Coronary artery (tissue), 2 donors: ENCODE measurements at regions not wholly inside any gene's neighbourhood (a gene's known extent, or its start where the extent isn't known, plus 50 kb on each side); places are given as distances from the start of the nearest gene placed in this dataset.

ENCODE experiments used
- DNase-seq: peaks from one replicate; pipeline ENCODE4 v3.0.0-alpha.2; 2017; ENCODE audit warnings: low spot score
- H3K27ac ChIP-seq, 2 donors: fragments of 200-600 bp; sonication (generic); one replicate each; pipeline ENCODE4 v1.5.1; 2016 to 2019
- H3K4me3 ChIP-seq: fragments of 200-600 bp; sonication (generic); 2 replicates; pipeline ENCODE4 v1.5.1; 2016; ENCODE audit warnings: mild to moderate bottlenecking, moderate library complexity
- TF ChIP-seq, protein P1 (sequence below): fragments of 200-600 bp; sonication (generic); IDR thresholded peaks from one replicate; pipeline ENCODE4 v1.5.1; 2019; ENCODE audit warnings: antibody characterized with exemption

DNA sequence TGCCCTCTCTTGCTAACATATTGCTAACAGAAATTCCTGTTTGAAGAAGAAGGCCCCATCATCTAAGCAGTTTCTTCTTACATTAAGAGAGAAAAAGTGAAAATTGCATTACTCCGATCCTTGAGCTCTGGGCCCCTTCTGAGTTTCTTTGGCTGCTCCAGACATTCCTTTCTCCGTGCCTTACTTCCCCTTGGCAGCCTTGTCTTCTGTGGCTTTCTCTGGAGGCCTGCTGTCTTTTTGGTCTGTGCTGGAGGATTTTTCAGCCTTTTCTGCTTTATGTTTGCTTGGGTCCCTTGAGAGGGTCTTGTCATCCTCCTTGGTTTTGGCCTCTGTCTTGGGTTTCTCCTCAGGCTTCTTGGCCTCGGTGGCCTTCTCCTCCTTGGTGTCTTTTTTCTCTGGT is 378.8 kb upstream of the CHD6 start:
- no peak overlapping the region for H3K27ac ChIP-seq
- no peak for DNase-seq
- TF ChIP-seq, protein P1, sequence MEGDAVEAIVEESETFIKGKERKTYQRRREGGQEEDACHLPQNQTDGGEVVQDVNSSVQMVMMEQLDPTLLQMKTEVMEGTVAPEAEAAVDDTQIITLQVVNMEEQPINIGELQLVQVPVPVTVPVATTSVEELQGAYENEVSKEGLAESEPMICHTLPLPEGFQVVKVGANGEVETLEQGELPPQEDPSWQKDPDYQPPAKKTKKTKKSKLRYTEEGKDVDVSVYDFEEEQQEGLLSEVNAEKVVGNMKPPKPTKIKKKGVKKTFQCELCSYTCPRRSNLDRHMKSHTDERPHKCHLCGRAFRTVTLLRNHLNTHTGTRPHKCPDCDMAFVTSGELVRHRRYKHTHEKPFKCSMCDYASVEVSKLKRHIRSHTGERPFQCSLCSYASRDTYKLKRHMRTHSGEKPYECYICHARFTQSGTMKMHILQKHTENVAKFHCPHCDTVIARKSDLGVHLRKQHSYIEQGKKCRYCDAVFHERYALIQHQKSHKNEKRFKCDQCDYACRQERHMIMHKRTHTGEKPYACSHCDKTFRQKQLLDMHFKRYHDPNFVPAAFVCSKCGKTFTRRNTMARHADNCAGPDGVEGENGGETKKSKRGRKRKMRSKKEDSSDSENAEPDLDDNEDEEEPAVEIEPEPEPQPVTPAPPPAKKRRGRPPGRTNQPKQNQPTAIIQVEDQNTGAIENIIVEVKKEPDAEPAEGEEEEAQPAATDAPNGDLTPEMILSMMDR, result no peak
- no peak overlapping the region for H3K4me3 ChIP-seq

DNA sequence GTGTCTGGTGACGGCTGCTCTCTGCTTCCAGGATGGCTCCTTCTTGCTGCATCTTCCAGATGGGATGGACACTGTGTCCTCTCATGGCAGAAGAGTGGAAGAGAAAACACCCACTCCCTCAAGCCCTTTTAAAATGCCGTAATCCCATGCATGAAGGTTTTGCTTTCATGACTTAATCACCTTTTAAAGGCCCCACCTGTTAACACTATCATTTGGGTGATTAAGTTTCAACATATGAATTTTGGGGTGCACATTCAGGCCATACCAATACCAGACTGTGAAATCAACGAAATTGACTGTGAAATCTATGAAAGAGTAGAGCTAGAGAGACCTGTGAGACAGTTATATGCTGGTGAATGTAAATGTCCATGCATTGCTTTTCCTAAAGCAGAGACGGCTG is 374.3 kb upstream of the CHD6 start:
- no peak for DNase-seq
- TF ChIP-seq, protein P1, result no peak
- no peak overlapping the region for H3K27ac ChIP-seq
- H3K4me3 ChIP-seq, result no peak overlapping the region

- Histone ChIP-seq H3K4me3 (no peak overlapping the region), H3K27ac (no peak overlapping the region)
- TF ChIP-seq, protein P1, result no peak
- DNase-seq, result no peak
Observed at GRCh38 chr20:41991412-41991811, 373.2 kb upstream of the CHD6 start.

DNA sequence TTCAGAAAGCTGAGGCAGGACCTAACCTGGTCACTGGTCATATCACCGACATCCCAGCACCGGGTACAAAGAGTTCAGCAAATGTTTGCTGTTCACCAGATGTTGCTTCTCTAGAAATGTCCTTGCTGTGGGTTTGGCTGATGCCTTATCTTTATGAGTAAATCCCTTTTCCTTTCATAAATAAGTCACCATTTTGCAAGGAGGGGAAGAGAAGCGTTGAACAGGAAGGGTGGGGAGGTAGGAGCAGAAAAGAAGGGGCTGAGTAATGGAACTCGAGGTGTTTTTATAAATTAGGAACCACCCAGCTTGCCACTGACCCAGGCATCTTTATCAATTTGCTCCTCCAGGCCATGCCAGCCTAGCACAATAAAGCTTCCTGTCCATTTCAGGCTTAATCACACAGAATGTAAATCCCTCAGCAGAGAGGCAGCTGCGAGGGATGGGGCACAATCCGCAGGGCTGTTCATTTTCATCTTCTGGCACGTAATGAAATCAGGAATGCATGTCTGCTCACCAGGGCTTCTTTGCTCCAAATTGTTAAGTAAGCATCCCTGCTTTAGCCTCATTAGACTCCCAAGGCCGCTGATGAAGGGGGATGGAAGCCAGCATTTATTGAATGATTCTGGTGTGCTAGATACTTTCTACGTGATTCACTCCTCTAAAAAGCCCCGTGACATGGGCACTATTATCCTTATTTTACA is 371.9 kb upstream of the CHD6 start:
- TF ChIP-seq, protein P1, result no peak
- no peak overlapping the region for H3K4me3 ChIP-seq
- H3K27ac ChIP-seq, result no peak overlapping the region
- DNase-seq, result no peak

DNA sequence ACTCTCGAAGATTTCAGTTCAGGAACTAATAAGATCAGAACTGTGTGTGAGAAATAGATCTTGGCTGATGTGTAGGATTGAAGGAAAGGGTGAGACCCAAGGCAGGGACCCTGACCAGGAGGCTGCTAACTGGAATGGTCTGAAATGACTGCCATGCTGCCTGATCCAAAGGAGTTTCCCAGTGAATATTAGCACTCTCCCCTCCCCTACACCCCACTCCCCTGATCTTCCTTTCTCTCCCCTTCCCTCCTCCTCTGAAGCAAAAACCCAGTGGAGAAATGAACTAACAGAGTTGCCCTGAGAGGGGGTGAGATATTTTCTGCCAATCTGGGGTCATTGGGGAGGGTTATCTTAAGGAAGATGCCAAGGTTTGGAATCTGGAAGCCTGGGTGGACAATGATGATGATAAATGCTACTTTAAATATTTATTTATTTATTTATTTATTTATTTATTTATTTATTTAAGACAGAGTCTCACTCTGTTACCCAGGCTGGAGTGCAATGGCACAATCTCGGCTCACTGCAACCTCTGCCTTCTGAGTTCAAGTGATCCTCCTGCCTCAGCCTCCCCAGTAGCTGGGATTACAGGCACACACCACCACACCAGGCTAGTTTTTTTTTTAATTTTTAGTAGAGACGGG is 371.0 kb upstream of the CHD6 start:
- no peak overlapping the region for H3K4me3 ChIP-seq
- no peak overlapping the region for H3K27ac ChIP-seq
- DNase-seq, result no peak
- TF ChIP-seq, protein P1, result no peak

DNA sequence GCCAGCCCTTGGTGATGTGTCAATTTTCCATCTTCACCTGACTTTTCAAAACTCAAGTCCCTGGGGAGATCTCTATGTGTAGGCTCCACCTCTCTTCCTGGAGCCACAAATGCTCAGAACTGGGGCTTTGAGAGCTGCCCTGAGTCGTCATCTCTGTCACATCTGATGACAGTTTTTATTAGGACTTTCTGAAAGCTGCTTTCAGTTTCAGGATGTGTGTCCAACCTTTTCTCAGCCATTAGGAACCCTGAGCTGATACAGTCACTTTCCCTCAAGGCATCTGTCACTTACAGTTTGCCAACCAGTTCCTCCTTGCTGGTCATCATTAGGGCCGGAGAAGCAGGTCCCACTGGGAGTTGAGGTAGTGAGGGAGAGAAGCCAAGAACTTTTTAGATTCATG is 365.9 kb upstream of the CHD6 start:
- Histone ChIP-seq H3K27ac (no peak overlapping the region), H3K4me3 (no peak overlapping the region)
- TF ChIP-seq, protein P1, result no peak
- peak; percentile 24 for DNase-seq

DNA sequence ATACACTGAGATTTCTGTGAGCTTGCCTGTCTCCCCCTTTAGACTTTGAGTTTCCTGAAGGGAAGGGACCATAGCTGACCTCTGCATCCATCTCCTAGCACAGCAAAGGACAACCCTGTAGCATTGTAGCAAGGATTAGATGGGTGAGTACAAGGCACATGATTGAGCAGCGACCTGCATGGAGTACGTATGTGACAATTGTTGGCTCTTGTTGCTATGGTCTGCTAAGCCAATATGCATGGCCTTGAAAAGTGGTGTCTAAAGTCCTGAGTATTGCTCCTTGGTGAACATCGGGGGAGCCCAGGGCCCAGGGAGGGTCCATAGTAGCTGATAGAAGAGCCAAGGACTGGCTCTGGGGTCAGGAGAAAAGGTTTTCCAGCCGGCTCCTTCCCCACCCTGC is 365.0 kb upstream of the CHD6 start:
- DNase-seq, result peak; percentile 50
- H3K4me3 ChIP-seq, result no peak overlapping the region
- TF ChIP-seq, protein P1, result no peak
- no peak overlapping the region for H3K27ac ChIP-seq
